DMS153 (cell line): ENCODE measurements at regions not wholly inside any gene's neighbourhood (a gene's known extent, or its start where the extent isn't known, plus 50 kb on each side); places are given as distances from the start of the nearest gene placed in this dataset.

Experiments
- DNase-seq: peaks from one replicate; lab custom pipeline; 2025; lab: John Stamatoyannopoulos, UW

- DNase-seq = no peak
These were observed 53.3 kb downstream of the BLID start for GRCh38 chr11:122062763-122063162.

- DNase-seq = no peak
These were observed 56.5 kb downstream of the BLID start for GRCh38 chr11:122059565-122059964.

- no peak for DNase-seq
These were observed 65.9 kb downstream of the BLID start for GRCh38 chr11:122050021-122050690.

DNA sequence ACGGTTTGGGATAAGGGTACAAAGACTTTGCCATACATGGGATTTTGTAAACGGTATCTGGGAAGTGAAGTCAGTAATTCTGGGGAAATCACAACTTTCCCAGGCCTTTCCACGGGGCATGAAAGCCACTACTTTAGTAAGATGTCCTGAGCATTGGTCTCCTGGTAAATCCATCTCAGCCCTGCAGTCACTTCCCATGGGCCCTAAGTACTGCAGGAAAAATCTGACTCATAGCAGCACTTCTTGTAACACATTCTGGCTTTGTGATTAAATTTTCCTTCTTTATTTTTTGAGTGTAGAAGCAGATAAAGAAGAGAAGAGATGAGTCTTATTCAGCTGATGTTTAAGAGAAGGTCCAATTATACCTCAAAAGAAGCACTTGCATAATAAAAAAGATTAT is 67.6 kb downstream of the BLID start:
- no peak for DNase-seq

- no peak for DNase-seq
These were observed 69.2 kb downstream of the BLID start for GRCh38 chr11:122046846-122047245.

- no peak for DNase-seq
These were observed 69.6 kb downstream of the BLID start for GRCh38 chr11:122046438-122046837.

DNA sequence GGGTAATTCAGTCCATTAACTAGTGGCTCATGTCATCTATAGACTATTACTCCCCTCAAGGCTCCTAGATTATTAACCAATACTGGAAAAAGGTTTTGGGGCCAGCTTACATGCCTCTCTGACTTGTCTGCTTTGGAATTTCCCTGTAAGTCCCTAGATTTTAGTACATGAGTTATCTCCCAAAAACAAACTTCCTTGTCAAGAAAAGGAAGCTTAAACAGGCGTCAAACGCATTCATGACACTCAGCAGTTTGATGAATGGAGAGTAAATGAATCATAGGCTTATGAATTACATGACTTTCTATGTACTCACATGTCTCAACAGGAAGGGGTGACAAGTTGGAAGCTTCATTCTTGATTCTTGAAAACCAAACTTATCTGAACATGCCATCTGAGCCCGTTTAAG is 70.8 kb downstream of the BLID start:
- no peak for DNase-seq

GRCh38 chr11:122044086-122044485 is 71.9 kb downstream of the BLID start:
- no peak for DNase-seq

GRCh38 chr11:122042981-122043380 is 73.0 kb downstream of the BLID start:
- DNase-seq = no peak

DNA sequence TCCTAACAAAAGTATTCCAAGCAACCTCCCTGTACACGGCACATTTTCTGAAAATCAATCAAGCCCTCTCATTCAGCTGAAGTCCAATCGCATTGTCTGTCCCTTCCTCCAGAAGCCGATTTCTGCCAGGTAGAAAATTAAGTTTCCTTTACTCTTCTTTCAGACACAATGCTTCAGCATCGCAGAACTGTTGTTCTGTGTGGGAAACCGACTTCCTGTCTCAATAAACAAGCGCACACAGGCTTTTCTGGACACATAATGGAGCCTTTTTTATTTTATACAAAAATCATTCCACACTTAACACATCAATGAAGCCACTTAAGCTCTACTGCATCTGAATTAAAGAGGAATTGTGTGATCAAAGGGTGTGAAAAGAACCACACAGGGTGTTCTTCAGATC is 75.6 kb downstream of the BLID start:
- no peak for DNase-seq

DNA sequence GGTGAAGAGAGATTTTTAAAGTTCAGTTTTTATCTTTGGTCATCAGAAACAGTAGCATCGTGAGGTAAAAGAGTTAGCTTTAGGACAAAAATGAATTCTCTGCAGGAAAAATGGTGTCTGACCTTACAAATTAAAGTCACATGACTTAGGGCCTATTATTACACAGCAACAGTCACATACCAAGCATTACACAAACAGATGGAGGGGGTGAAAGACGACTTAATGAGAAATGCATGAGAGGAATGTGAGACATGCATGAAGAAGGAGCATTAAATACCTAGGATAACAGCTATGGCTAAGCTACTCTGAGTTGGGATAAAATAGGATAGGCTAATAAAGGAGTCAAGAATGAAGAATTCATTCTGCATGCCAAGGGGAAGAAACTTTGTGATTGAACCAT is 77.5 kb downstream of the BLID start:
- no peak for DNase-seq

- no peak for DNase-seq
These were observed 78.1 kb downstream of the BLID start for GRCh38 chr11:122037911-122038310.

DNA sequence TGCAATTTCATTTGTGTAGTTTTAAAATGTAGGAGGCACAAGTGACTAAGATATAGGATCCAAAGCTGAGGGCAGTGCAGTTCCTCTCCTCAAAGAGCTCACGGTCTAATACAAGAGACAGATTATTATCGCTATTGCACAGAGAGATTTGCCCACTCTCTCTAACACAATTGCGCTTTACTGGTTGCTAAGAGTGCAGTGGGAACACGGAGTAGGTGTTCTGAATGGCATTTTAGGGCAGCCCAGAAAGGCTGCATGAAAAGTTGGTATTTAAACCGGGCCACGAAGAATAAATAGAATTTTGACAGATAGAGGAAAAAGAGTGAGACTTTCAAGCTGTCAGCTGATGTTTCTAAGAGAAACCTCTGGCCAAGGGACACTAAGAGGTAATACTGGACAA is 79.5 kb downstream of the BLID start:
- DNase-seq = no peak

GRCh38 chr11:122036018-122036417 is 80.0 kb downstream of the BLID start:
- DNase-seq = no peak

DNA sequence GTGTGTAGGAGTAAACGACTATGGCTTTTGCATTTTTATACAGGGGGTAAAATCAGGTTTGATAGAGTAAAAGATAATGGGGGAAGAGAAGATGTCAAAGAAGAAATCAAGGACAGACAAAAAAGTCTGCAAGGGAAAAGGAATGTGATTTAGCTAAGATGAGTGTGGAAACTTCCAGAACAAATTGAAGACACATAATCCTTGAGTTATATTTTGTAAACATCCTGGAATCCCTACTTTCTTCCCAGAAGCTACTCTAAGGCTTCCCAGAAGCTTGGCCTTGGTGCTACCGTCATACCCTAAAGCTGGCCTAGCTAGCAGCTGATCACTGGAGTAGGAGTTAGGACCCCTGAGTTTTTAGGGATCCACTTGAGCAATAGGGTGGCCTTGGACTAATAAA is 82.4 kb downstream of the BLID start:
- no peak for DNase-seq

- DNase-seq = no peak
These were observed 82.8 kb downstream of the BLID start for GRCh38 chr11:122033193-122033592.

DNA sequence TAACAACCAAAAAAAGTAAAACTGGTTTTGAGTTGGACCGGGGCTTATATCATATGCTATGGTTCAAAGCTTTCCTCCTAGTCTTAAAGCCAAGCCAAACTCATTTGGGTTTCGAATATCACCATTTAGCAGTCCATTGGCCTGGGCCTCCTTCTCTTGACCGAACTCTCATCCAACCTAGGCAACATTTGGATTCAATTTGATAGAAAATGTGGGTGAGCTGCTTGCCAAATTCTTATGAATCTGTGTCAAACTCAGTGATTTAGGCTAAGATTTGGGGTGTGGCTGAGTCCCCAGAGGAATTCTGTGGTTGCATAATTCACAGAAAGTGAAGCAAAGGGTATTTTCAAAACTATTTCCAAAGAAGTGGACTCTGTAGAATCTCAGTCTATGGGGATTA is 83.7 kb downstream of the BLID start:
- no peak for DNase-seq

GRCh38 chr11:122031813-122032212 is 84.2 kb downstream of the BLID start:
- no peak for DNase-seq

DNA sequence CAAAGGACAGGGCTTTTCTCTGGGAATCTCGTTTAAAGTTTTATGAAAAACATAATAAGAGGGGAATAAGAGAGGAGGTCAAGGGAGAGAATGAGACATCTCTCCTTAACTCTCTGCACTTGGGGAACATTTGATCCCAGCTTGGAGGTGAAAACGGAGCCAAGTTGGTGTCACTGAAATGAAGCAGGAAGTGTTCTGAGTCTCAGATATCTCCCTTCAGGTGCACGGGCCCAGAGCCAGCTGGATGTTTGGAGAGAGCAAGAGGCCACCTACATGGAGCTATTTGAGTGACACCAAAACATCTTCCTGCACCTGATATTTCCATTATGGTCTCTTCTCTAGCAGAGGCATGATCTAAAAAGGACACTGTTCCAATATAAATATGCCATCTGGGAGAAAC is 85.7 kb downstream of the BLID start:
- no peak for DNase-seq

DNA sequence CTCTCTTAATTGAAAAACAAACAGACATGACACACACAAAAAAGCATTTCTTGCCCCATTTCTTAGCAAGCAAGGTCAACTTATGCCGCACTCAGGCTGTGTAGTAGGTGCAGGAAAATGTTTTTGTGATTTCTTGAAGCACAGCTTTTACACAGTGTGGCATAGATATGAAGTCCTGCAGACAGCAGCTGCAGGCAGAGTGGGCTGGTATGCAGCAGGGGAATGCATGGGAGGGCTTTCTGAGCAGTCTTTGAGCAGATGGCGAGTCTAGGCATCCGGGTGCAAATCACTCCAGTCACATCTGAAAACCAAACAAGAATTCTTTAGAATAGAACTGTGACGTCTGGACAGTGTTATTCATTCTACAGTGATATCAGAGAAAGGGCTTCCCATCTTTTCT is 87.5 kb downstream of the BLID start:
- DNase-seq = no peak

- DNase-seq = no peak
These were observed 88.0 kb downstream of the BLID start for GRCh38 chr11:122028036-122028435.

DNA sequence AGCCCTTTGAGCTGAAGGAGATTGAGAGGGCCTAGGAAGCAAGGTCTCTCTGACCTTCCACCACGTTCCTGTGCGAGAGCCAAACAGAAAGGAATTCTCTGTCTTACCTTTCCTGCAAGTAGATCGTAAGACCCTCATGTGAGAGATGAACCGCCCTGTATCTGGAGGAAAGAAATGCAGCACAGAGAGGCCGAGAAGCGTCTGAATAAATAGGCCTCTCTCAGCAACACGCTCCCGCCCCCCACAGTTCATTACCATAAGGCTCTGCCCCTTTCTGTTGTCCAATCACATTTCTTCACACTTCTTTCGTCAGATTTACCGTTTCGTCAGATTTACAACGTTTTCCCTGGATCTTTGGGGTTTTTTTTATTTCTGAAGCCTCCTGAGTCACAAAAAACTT is 90.3 kb downstream of the BLID start:
- no peak for DNase-seq

DNA sequence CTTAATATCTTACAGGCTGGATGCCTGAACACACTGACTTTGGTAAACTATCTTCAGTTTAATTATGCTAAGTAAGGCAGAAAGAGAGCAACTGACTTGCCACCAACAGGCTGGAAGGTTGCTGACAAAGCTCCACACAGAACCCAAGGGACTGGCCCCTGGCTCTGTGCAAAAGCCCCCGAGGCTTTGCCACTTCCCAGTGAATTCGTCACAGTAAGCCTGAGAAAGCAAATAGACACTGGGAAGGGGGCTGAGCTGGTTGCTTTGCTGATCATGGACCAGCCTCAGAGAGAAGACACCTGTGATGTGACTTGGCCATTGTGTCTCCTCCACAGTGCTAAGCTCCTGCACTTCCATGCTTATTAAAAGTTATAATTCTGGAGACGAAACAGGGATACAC is 91.7 kb downstream of the BLID start:
- no peak for DNase-seq

DNA sequence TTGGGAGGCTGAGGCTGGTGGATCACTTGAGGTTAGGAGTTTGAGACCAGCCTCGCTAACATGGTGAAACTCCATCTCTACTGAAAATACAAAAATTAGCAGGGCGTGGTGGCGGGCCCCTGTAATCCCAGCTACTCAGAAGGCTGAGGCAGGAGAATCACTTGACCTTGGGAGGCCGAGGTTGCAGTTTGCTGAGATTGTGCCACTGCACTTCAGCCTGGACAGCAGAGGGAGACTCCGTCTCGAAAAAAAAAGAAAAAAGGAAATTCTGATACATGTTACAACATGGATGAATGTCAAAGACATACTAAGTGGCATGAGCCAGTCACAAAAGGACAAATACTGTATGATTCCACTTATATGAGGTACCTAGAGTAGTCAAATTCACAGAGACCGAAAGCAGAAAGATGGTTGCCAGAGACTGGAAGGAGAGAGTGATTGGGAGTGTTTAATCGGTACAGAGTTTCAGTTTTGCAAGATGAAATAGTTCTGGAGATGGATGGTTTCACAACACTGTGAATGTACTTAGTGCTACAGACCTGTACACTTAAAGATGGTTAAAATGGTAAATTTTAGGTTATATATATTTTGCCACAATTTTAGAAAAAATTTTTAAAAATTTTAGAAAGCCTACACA is 92.3 kb downstream of the BLID start:
- no peak for DNase-seq
